ENCODE measurements at regions not wholly inside any gene's neighbourhood (a gene's known extent, or its start where the extent isn't known, plus 50 kb on each side); places are given as distances from the start of the nearest gene placed in this dataset.
A peak's percentile ranks its signal among the peaks of the same experiment; 100 is the strongest.

- Mint-ChIP-seq H3K4me3 (no peak overlapping the region), H3K4me1 (ENCODE audit: low read depth) (peaks cover 9% of the 10 kb centered on the region)
Measured at GRCh38 chr3:124582621-124583395, 147.4 kb upstream of the UMPS start.

GRCh38 chr3:124584245-124584551 lies 146.1 kb upstream of the UMPS start:
- Mint-ChIP-seq H3K4me1 (ENCODE audit: low read depth) (peaks cover 21% of the 10 kb centered on the region), H3K27me3 (ENCODE audit: low read depth) (peaks cover 62% of the 10 kb centered on the region), H3K27ac (no peak overlapping the region), H3K4me3 (peak overlapping the region; percentile 45 to 76), H3K36me3 (ENCODE audit: insufficient read depth in 2 of 2) (peaks cover 0 to 1% of the 10 kb centered on the region in 2 donors), H3K9me3 (no peaks in the 10 kb centered on the region)
- DNase-seq (no peak), ATAC-seq (replicated peaks in 1 of 2) (peak in 1 of 2 donors; percentile 28)

More at GRCh38 chr3:124582621-124583395, 147.4 kb upstream of the UMPS start:
- peaks cover 61% of the 10 kb centered on the region for H3K27me3 Mint-ChIP-seq (ENCODE audit: low read depth)
- H3K27ac Mint-ChIP-seq = no peak overlapping the region
- H3K9me3 Mint-ChIP-seq = no peaks in the 10 kb centered on the region
- ATAC-seq (replicated peaks in 1 of 2) (no peak), DNase-seq (no peak)
- H3K36me3 Mint-ChIP-seq (ENCODE audit: insufficient read depth in 2 of 2) = no peaks in the 10 kb centered on the region

- Mint-ChIP-seq H3K27ac (peak overlapping the region; percentile 28), H3K4me1 (ENCODE audit: low read depth) (peaks cover 23% of the 10 kb centered on the region), H3K9me3 (no peaks in the 10 kb centered on the region), H3K4me3 (peak overlapping the region; percentile 79 to 85), H3K27me3 (ENCODE audit: low read depth) (peaks cover 62% of the 10 kb centered on the region), H3K36me3 (ENCODE audit: insufficient read depth in 2 of 2) (peaks cover 0 to 1% of the 10 kb centered on the region in 2 donors)
- DNase-seq (peak; percentile 19 to 29), ATAC-seq (replicated peaks in 1 of 2) (peak; percentile 64 to 74)
Measured at GRCh38 chr3:124584552-124585391, 145.5 kb upstream of the UMPS start.

GRCh38 chr3:124586126-124587052 lies 143.9 kb upstream of the UMPS start:
- no peak overlapping the region for H3K27ac Mint-ChIP-seq
- peaks cover 0 to 1% of the 10 kb centered on the region in 2 donors for H3K36me3 Mint-ChIP-seq (ENCODE audit: insufficient read depth in 2 of 2)

GRCh38 chr3:124587053-124587408 lies 143.2 kb upstream of the UMPS start:
- DNase-seq (no peak), ATAC-seq (replicated peaks in 1 of 2) (no peak)
- H3K27me3 Mint-ChIP-seq (ENCODE audit: low read depth) = peaks cover 59% of the 10 kb centered on the region
- no peak overlapping the region for H3K27ac Mint-ChIP-seq
- H3K4me3 Mint-ChIP-seq = no peak overlapping the region
- H3K4me1 Mint-ChIP-seq (ENCODE audit: low read depth) = peaks cover 26% of the 10 kb centered on the region
- H3K9me3 Mint-ChIP-seq = no peaks in the 10 kb centered on the region
- peaks cover 0 to 1% of the 10 kb centered on the region in 2 donors for H3K36me3 Mint-ChIP-seq (ENCODE audit: insufficient read depth in 2 of 2)

More at GRCh38 chr3:124586126-124587052, 143.9 kb upstream of the UMPS start:
- Mint-ChIP-seq H3K4me3 (peak overlapping the region in 1 of 2 donors; percentile 85), H3K4me1 (ENCODE audit: low read depth) (peaks cover 23% of the 10 kb centered on the region), H3K27me3 (ENCODE audit: low read depth) (peaks cover 65% of the 10 kb centered on the region), H3K9me3 (no peaks in the 10 kb centered on the region)
- DNase-seq (no peak), ATAC-seq (replicated peaks in 1 of 2) (no peak)

- H3K9me3 Mint-ChIP-seq = no peaks in the 10 kb centered on the region
- H3K4me3 Mint-ChIP-seq = no peak overlapping the region
- H3K36me3 Mint-ChIP-seq (ENCODE audit: insufficient read depth in 2 of 2) = peaks cover 0 to 1% of the 10 kb centered on the region in 2 donors
- peaks cover 56% of the 10 kb centered on the region for H3K27me3 Mint-ChIP-seq (ENCODE audit: low read depth)
- ATAC-seq (replicated peaks in 1 of 2) = no peak
- peaks cover 36% of the 10 kb centered on the region for H3K4me1 Mint-ChIP-seq (ENCODE audit: low read depth)
- no peak overlapping the region for H3K27ac Mint-ChIP-seq
- DNase-seq = no peak
Measured at GRCh38 chr3:124588036-124588435, 142.2 kb upstream of the UMPS start.

GRCh38 chr3:124588794-124589193 lies 141.5 kb upstream of the UMPS start:
- H3K27me3 Mint-ChIP-seq (ENCODE audit: low read depth) = peaks cover 51% of the 10 kb centered on the region
- H3K36me3 Mint-ChIP-seq (ENCODE audit: insufficient read depth in 2 of 2) = peaks cover 0 to 1% of the 10 kb centered on the region in 2 donors
- no peaks in the 10 kb centered on the region for H3K9me3 Mint-ChIP-seq
- peaks cover 43% of the 10 kb centered on the region for H3K4me1 Mint-ChIP-seq (ENCODE audit: low read depth)
- ATAC-seq (replicated peaks in 1 of 2) (peak; percentile 39 to 57), DNase-seq (peak in 1 of 2 donors; percentile 20)
- no peak overlapping the region for H3K27ac Mint-ChIP-seq
- no peak overlapping the region for H3K4me3 Mint-ChIP-seq

GRCh38 chr3:124591699-124592098 lies 138.6 kb upstream of the UMPS start:
- Mint-ChIP-seq H3K4me1 (ENCODE audit: low read depth) (peaks cover 37% of the 10 kb centered on the region), H3K4me3 (no peak overlapping the region), H3K36me3 (ENCODE audit: insufficient read depth in 2 of 2) (peaks cover 0 to 1% of the 10 kb centered on the region in 2 donors), H3K27ac (no peak overlapping the region), H3K27me3 (ENCODE audit: low read depth) (peaks cover 32% of the 10 kb centered on the region), H3K9me3 (no peaks in the 10 kb centered on the region)
- no peak for DNase-seq
- ATAC-seq (replicated peaks in 1 of 2) = no peak

- ATAC-seq (replicated peaks in 1 of 2) (peak; percentile 85 to 88), DNase-seq (peak; percentile 8 to 25)
- no peaks in the 10 kb centered on the region for H3K9me3 Mint-ChIP-seq
- H3K27ac Mint-ChIP-seq = no peak overlapping the region
- peaks cover 37% of the 10 kb centered on the region for H3K4me1 Mint-ChIP-seq (ENCODE audit: low read depth)
- peaks cover 0 to under 1% of the 10 kb centered on the region in 2 donors for H3K36me3 Mint-ChIP-seq (ENCODE audit: insufficient read depth in 2 of 2)
- peaks cover 22% of the 10 kb centered on the region for H3K27me3 Mint-ChIP-seq (ENCODE audit: low read depth)
- H3K4me3 Mint-ChIP-seq = peak overlapping the region; percentile 46 to 58
Measured at GRCh38 chr3:124592658-124593441, 137.4 kb upstream of the UMPS start.

GRCh38 chr3:124593442-124593829 lies 136.8 kb upstream of the UMPS start:
- no peak for DNase-seq
- peaks cover 32% of the 10 kb centered on the region for H3K4me1 Mint-ChIP-seq (ENCODE audit: low read depth)
- peaks cover 17% of the 10 kb centered on the region for H3K27me3 Mint-ChIP-seq (ENCODE audit: low read depth)
- peak overlapping the region; percentile 46 for H3K4me3 Mint-ChIP-seq
- no peaks in the 10 kb centered on the region for H3K9me3 Mint-ChIP-seq
- ATAC-seq (replicated peaks in 1 of 2) = no peak
- no peak overlapping the region for H3K27ac Mint-ChIP-seq
- no peaks in the 10 kb centered on the region for H3K36me3 Mint-ChIP-seq (ENCODE audit: insufficient read depth in 2 of 2)

GRCh38 chr3:124594581-124594980 lies 135.7 kb upstream of the UMPS start:
- ATAC-seq (replicated peaks in 1 of 2) (no peak), DNase-seq (no peak)
- H3K4me3 Mint-ChIP-seq = no peak overlapping the region
- peaks cover 17% of the 10 kb centered on the region for H3K27me3 Mint-ChIP-seq (ENCODE audit: low read depth)
- H3K36me3 Mint-ChIP-seq (ENCODE audit: insufficient read depth in 2 of 2) = no peaks in the 10 kb centered on the region
- H3K9me3 Mint-ChIP-seq = no peaks in the 10 kb centered on the region
- H3K27ac Mint-ChIP-seq = no peak overlapping the region
- peaks cover 23% of the 10 kb centered on the region for H3K4me1 Mint-ChIP-seq (ENCODE audit: low read depth)

- no peak overlapping the region for H3K27ac Mint-ChIP-seq
- peaks cover 18% of the 10 kb centered on the region for H3K4me1 Mint-ChIP-seq (ENCODE audit: low read depth)
- no peak overlapping the region for H3K4me3 Mint-ChIP-seq
- no peaks in the 10 kb centered on the region for H3K36me3 Mint-ChIP-seq (ENCODE audit: insufficient read depth in 2 of 2)
- DNase-seq (no peak), ATAC-seq (replicated peaks in 1 of 2) (no peak)
- no peaks in the 10 kb centered on the region for H3K9me3 Mint-ChIP-seq
- H3K27me3 Mint-ChIP-seq (ENCODE audit: low read depth) = peaks cover 8% of the 10 kb centered on the region
Measured at GRCh38 chr3:124597273-124597672, 133.0 kb upstream of the UMPS start.

Measured in activated T-cell treated with anti-CD3 and anti-CD28 coated beads, Interleukin-2, amount 50 U/mL, for 72 hours (primary cell).